HCT116 (cell line): ENCODE measurements at regions not wholly inside any gene's neighbourhood (a gene's known extent, or its start where the extent isn't known, plus 50 kb on each side); places are given as distances from the start of the nearest gene placed in this dataset.
"Not testable (repeated sequence)": the region's sequence is repeated elsewhere in the genome, so short reads cannot be mapped to it uniquely, and the experiment has no call there.

Experiments
- ATAC-seq: fragments of 200-7000 bp; cut with Tn5 transposase; 2 replicates; pipeline ENCODE4 v1.9.1; 2020; ENCODE audit warnings: mild to moderate bottlenecking, moderate library complexity
- BruUV-seq: library from RNA; stranded (reverse); fragments of 400-500 nt; replicated peaks from 2 replicates; lab custom pipeline; 2021; lab: Mats Ljungman, UMichigan
- CTCF ChIA-PET: fragments of 300-600 bp; sonication (Branson Sonifier 250); formaldehyde crosslinking; loops from one replicate; lab custom pipeline; 2021; ENCODE audit warnings: antibody characterized with exemption; lab: Charles Lee
- POLR2A ChIA-PET: fragments of 300-600, 350-600 bp; sonication (Branson Sonifier 250); formaldehyde crosslinking; loops from one replicate; lab custom pipeline; 2021; ENCODE audit warnings: antibody characterized with exemption; lab: Charles Lee
- RAD21 ChIA-PET, 2 experiments: fragments of 300-600 bp; sonication (Branson Sonifier 250); formaldehyde crosslinking; loops; one replicate each; lab custom pipeline; 2023; ENCODE audit warnings: low total read pairs in 2 of 2; ENCODE audit not compliant: uncharacterized antibody in 2 of 2, unreplicated experiment in 2 of 2, low non-redundant PET in 1 of 2; lab: Charles Lee
- DNase-seq: peaks from one replicate; pipeline ENCODE4 v3.0.0-alpha.2; 2010; ENCODE audit warnings: low read depth, low spot score
- H2AFZ ChIP-seq: fragments of 200-600 bp; shearing (Covaris generic), sonication (generic); 2 replicates; pipeline ENCODE4 v1.6.1; 2017; ENCODE audit warnings: low read depth, mixed run types, mixed read lengths, antibody characterized with exemption, low read length; ENCODE audit not compliant: poor library complexity, severe bottlenecking
- H3K27ac ChIP-seq: 2 replicates; pipeline ENCODE4 v1.5.1; 2012; ENCODE audit warnings: low read depth, low read length
- H3K27me3 ChIP-seq: fragments of 200-600 bp; sonication (generic); 2 replicates; pipeline ENCODE4 v1.6.1; 2016; ENCODE audit warnings: mixed run types, low read length, mixed read lengths; ENCODE audit not compliant: insufficient read depth
- H3K36me3 ChIP-seq, 2 experiments: fragments of 200-500 bp in 1 of 2; fragments of 200-600 bp in 1 of 2; sonication (Bioruptor generic) in 1 of 2; sonication (generic) in 1 of 2; 2 replicates each; pipeline versions ENCODE4 v1.5.1 to v1.6.1; 2014 to 2016; ENCODE audit warnings: low read length in 2 of 2, inconsistent platforms in 1 of 2, mixed read lengths in 1 of 2, mixed run types in 1 of 2; ENCODE audit not compliant: insufficient read depth in 2 of 2, control insufficient read depth in 1 of 2
- H3K4me1 ChIP-seq, 2 experiments: fragments of 200-600 bp in 1 of 2; sonication (generic) in 1 of 2; 2 replicates each; pipeline versions ENCODE4 v1.5.1 to v1.6.1; 2012 to 2017; ENCODE audit warnings: low read length in 2 of 2, inconsistent platforms in 1 of 2, mild to moderate bottlenecking in 1 of 2, mixed read lengths in 1 of 2, mixed run types in 1 of 2, moderate library complexity in 1 of 2; ENCODE audit not compliant: insufficient read depth in 2 of 2, control insufficient read depth in 1 of 2
- H3K4me2 ChIP-seq: fragments of 200-600 bp; sonication (generic); 2 replicates; pipeline ENCODE4 v1.6.1; 2017; ENCODE audit warnings: mixed run types, low read length, mixed read lengths
- H3K4me3 ChIP-seq, 2 experiments: fragments of 200-600 bp in 1 of 2; sonication (generic) in 1 of 2; replicated peaks in 1 of 2; 2 replicates each; pipeline ENCODE4 v1.5.1; 2011 to 2016; ENCODE audit warnings: low read length in 2 of 2, control low read depth in 1 of 2, low read depth in 1 of 2, mild to moderate bottlenecking in 1 of 2, mixed read lengths in 1 of 2, mixed run types in 1 of 2
- H3K79me2 ChIP-seq: fragments of 200-600 bp; sonication (generic); 2 replicates; pipeline ENCODE4 v1.6.1; 2017; ENCODE audit warnings: mild to moderate bottlenecking, mixed run types, low read length, moderate library complexity, mixed read lengths; ENCODE audit not compliant: insufficient read depth
- H3K9ac ChIP-seq: fragments of 200-600 bp; sonication (generic); 2 replicates; pipeline ENCODE4 v1.6.1; 2016; ENCODE audit warnings: low read length, mixed read lengths
- H3K9me2 ChIP-seq: fragments of 200-600 bp; sonication (generic), shearing (Covaris generic); 2 replicates; pipeline ENCODE4 v1.6.1; 2017; ENCODE audit warnings: mixed run types, mild to moderate bottlenecking, moderate library complexity; ENCODE audit not compliant: insufficient read depth
- H3K9me3 ChIP-seq, 2 experiments: fragments of 200-500 bp in 1 of 2; fragments of 200-600 bp in 1 of 2; sonication (Bioruptor generic) in 1 of 2; sonication (generic) in 1 of 2; 2 replicates each; pipeline ENCODE4 v1.6.1; 2014 to 2017; ENCODE audit warnings: low read length in 2 of 2, mixed read lengths in 2 of 2, inconsistent platforms in 1 of 2, low read depth in 1 of 2, mild to moderate bottlenecking in 1 of 2, mixed run types in 1 of 2, moderate library complexity in 1 of 2; ENCODE audit not compliant: control insufficient read depth in 1 of 2, insufficient read depth in 1 of 2
- H4K20me1 ChIP-seq: fragments of 200-600 bp; sonication (generic), shearing (Covaris generic); 2 replicates; pipeline ENCODE4 v1.6.1; 2017; ENCODE audit warnings: mixed run types, mild to moderate bottlenecking, moderate library complexity; ENCODE audit not compliant: insufficient read depth
- intact Hi-C: fragments of 100-400 bp; cut with micrococcal nuclease; formaldehyde crosslinking; loops from 2 replicates; pipeline ENCODE4 v1.10.0; 2022

DNA sequence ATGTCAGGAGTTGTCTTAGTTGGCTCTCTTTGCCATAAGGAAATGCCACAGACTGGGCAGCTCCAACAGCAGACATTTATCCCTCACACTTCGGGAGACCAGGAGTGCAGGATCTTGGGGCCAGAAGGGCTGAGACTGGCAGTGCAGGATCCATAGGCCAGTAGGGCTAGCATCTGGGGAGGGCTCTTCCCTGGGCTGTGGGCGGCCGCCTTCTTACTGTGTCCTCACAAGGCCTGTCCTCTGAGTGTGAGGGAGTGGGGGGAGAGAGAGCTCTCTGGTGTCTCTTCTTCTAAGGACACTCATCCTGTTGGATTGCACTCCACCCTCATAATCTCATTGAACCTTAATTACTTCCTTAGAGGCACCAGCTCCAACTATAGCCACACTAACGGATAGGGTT lies 87.5 kb upstream of the LRPAP1 start:
- H3K27me3 ChIP-seq, H3K4me2 ChIP-seq, POLR2A ChIA-PET, H3K36me3 ChIP-seq, H3K27ac ChIP-seq, H3K9me2 ChIP-seq, H3K4me1 ChIP-seq, H3K79me2 ChIP-seq, RAD21 ChIA-PET, intact Hi-C loops, H4K20me1 ChIP-seq, DNase-seq, BruUV-seq, ATAC-seq, H3K9ac ChIP-seq, CTCF ChIA-PET, H2AFZ ChIP-seq, H3K9me3 ChIP-seq, H3K4me3 ChIP-seq: not testable (repeated sequence)

- H3K9me2 ChIP-seq, H3K9ac ChIP-seq, H3K9me3 ChIP-seq, H3K79me2 ChIP-seq, H4K20me1 ChIP-seq, H3K27ac ChIP-seq, CTCF ChIA-PET, H3K4me2 ChIP-seq, intact Hi-C loops, BruUV-seq, DNase-seq, H3K36me3 ChIP-seq, H3K27me3 ChIP-seq, RAD21 ChIA-PET, ATAC-seq, H2AFZ ChIP-seq, H3K4me3 ChIP-seq: not testable (repeated sequence)
- POLR2A ChIA-PET: interaction anchor here (0.6 kb wide), 1 partner anchor 12 kb away, joined by 4 read pairs; no protein-coding TSS in a partner anchor
- peaks cover 10 to 14% of the 10 kb centered on the region in 2 experiments for H3K4me1 ChIP-seq
These were observed 86.1 kb upstream of the LRPAP1 start for GRCh38 chr4:3618341-3618740.
